ENCODE measurements at regions not wholly inside any gene's neighbourhood (a gene's known extent, or its start where the extent isn't known, plus 50 kb on each side); places are given as distances from the start of the nearest gene placed in this dataset.

GRCh38 chr5:91937121-91937520, 554.0 kb upstream of the ARRDC3 start:
- Histone ChIP-seq H3K4me2 (ENCODE audit: low read depth, low read length, poor library complexity, severe bottlenecking) (no peak overlapping the region), H3K79me2 (ENCODE audit: insufficient read depth, low read length) (no peaks in the 10 kb centered on the region), H3K4me3 (ENCODE audit: low read length, poor library complexity, severe bottlenecking) (no peak overlapping the region), H3K4me1 (ENCODE audit: insufficient read depth, low read length, poor library complexity, severe bottlenecking) (no peaks in the 10 kb centered on the region), H4K20me1 (ENCODE audit: insufficient read depth, low read length, poor library complexity, severe bottlenecking) (no peaks in the 10 kb centered on the region), H3K9ac (ENCODE audit: low read depth, low read length, poor library complexity, severe bottlenecking) (no peak overlapping the region), H3K36me3 (ENCODE audit: insufficient read depth, low read length) (no peaks in the 10 kb centered on the region), H3K27me3 (ENCODE audit: insufficient read depth, low read length, poor library complexity, severe bottlenecking) (no peaks in the 10 kb centered on the region), H3K9me3 (ENCODE audit: insufficient read depth, low read depth, low read length) (no peaks in the 10 kb centered on the region), H3K9me2 (replicated peaks; ENCODE audit: low read depth, low read length) (no peaks in the 10 kb centered on the region), H3F3A (ENCODE audit: low read depth) (no peaks in the 10 kb centered on the region), H2AFZ (ENCODE audit: low read length) (no peak overlapping the region)
- TF ChIP-seq EZH2phosphoT487 (IDR thresholded peaks at IDR 0.05; ENCODE audit: borderline replicate concordance) (no peak), CTCF (conservative IDR thresholded peaks at IDR 0.05; ENCODE audit: low read length) (no peak)

- Histone ChIP-seq H3K36me3 (ENCODE audit: insufficient read depth, low read length) (no peaks in the 10 kb centered on the region), H3K4me3 (ENCODE audit: low read length, poor library complexity, severe bottlenecking) (no peak overlapping the region), H3K9me3 (ENCODE audit: insufficient read depth, low read depth, low read length) (no peaks in the 10 kb centered on the region), H2AFZ (ENCODE audit: low read length) (no peak overlapping the region), H4K20me1 (ENCODE audit: insufficient read depth, low read length, poor library complexity, severe bottlenecking) (no peaks in the 10 kb centered on the region), H3K4me2 (ENCODE audit: low read depth, low read length, poor library complexity, severe bottlenecking) (no peak overlapping the region), H3F3A (ENCODE audit: low read depth) (no peaks in the 10 kb centered on the region), H3K9ac (ENCODE audit: low read depth, low read length, poor library complexity, severe bottlenecking) (no peak overlapping the region), H3K4me1 (ENCODE audit: insufficient read depth, low read length, poor library complexity, severe bottlenecking) (no peaks in the 10 kb centered on the region), H3K27me3 (ENCODE audit: insufficient read depth, low read length, poor library complexity, severe bottlenecking) (no peaks in the 10 kb centered on the region), H3K79me2 (ENCODE audit: insufficient read depth, low read length) (no peaks in the 10 kb centered on the region), H3K9me2 (replicated peaks; ENCODE audit: low read depth, low read length) (no peaks in the 10 kb centered on the region)
- TF ChIP-seq CTCF (conservative IDR thresholded peaks at IDR 0.05; ENCODE audit: low read length) (no peak), EZH2phosphoT487 (IDR thresholded peaks at IDR 0.05; ENCODE audit: borderline replicate concordance) (no peak)
Measured at GRCh38 chr5:91929522-91929817, 546.4 kb upstream of the ARRDC3 start.

- Histone ChIP-seq H3K36me3 (ENCODE audit: insufficient read depth, low read length) (no peaks in the 10 kb centered on the region), H3K27me3 (ENCODE audit: insufficient read depth, low read length, poor library complexity, severe bottlenecking) (no peaks in the 10 kb centered on the region), H3K9me2 (replicated peaks; ENCODE audit: low read depth, low read length) (no peaks in the 10 kb centered on the region), H3K9me3 (ENCODE audit: insufficient read depth, low read depth, low read length) (no peaks in the 10 kb centered on the region), H2AFZ (ENCODE audit: low read length) (no peak overlapping the region), H3K79me2 (ENCODE audit: insufficient read depth, low read length) (no peaks in the 10 kb centered on the region), H3F3A (ENCODE audit: low read depth) (no peaks in the 10 kb centered on the region), H4K20me1 (ENCODE audit: insufficient read depth, low read length, poor library complexity, severe bottlenecking) (no peaks in the 10 kb centered on the region), H3K4me1 (ENCODE audit: insufficient read depth, low read length, poor library complexity, severe bottlenecking) (no peaks in the 10 kb centered on the region), H3K9ac (ENCODE audit: low read depth, low read length, poor library complexity, severe bottlenecking) (no peak overlapping the region), H3K4me2 (ENCODE audit: low read depth, low read length, poor library complexity, severe bottlenecking) (no peak overlapping the region), H3K4me3 (ENCODE audit: low read length, poor library complexity, severe bottlenecking) (no peak overlapping the region)
- no peak for TF ChIP-seq EZH2phosphoT487 (IDR thresholded peaks at IDR 0.05; ENCODE audit: borderline replicate concordance)
- peak; percentile 55 for TF ChIP-seq CTCF (conservative IDR thresholded peaks at IDR 0.05; ENCODE audit: low read length)
Measured at GRCh38 chr5:91928754-91929521, 545.8 kb upstream of the ARRDC3 start.

Data from Loucy (cell line).